ENCODE measurements at regions not wholly inside any gene's neighbourhood (a gene's known extent, or its start where the extent isn't known, plus 50 kb on each side); places are given as distances from the start of the nearest gene placed in this dataset.

- Histone ChIP-seq H3K27ac (no peak overlapping the region), H3K36me3 (no peaks in the 10 kb centered on the region), H3K4me3 (no peak overlapping the region), H3K27me3 (no peaks in the 10 kb centered on the region), H3K4me1 (no peaks in the 10 kb centered on the region), H3K9me3 (peaks cover 0 to 4% (median 0%) of the 10 kb centered on the region in 3 donors)
- 59 to 70% methylated on average over 7 to 8 of the region's 8 CpGs for WGBS, 2 donors
- TF ChIP-seq CTCF (IDR thresholded peaks at IDR 0.05) (peak in 1 of 6 experiments; percentile 5), POLR2A (IDR thresholded peaks at IDR 0.05) (no peak)
- intact Hi-C loops (cut with DNase I), result no loop called here
- no peak for DNase-seq
These were observed 268.4 kb downstream of the ETS1 start for GRCh38 chr11:128318856-128319474.

GRCh38 chr11:128316541-128317227 is 270.7 kb downstream of the ETS1 start:
- intact Hi-C loops (cut with DNase I), result no loop called here
- 63 to 71% methylated on average over 4 of the region's 4 CpGs for WGBS, 2 donors
- no peak for DNase-seq
- no peak for TF ChIP-seq POLR2A (IDR thresholded peaks at IDR 0.05)
- TF ChIP-seq CTCF (IDR thresholded peaks at IDR 0.05), result no peak
- Histone ChIP-seq H3K4me1 (no peaks in the 10 kb centered on the region), H3K9me3 (peaks cover 0 to 4% (median 0%) of the 10 kb centered on the region in 3 donors), H3K4me3 (no peak overlapping the region), H3K27me3 (no peaks in the 10 kb centered on the region), H3K36me3 (no peaks in the 10 kb centered on the region), H3K27ac (no peak overlapping the region)

GRCh38 chr11:128315933-128316332 is 271.4 kb downstream of the ETS1 start:
- TF ChIP-seq CTCF (IDR thresholded peaks at IDR 0.05), result no peak
- no peak for TF ChIP-seq POLR2A (IDR thresholded peaks at IDR 0.05)
- no peaks in the 10 kb centered on the region for H3K36me3 ChIP-seq
- no peaks in the 10 kb centered on the region for H3K4me1 ChIP-seq
- no peak overlapping the region for H3K27ac ChIP-seq
- H3K4me3 ChIP-seq, result no peak overlapping the region
- WGBS, 2 donors, result 53 to 60% methylated on average over 3 of the region's 3 CpGs
- DNase-seq, result no peak
- intact Hi-C loops (cut with DNase I), result no loop called here
- H3K9me3 ChIP-seq, result peaks cover 0 to 4% (median 0%) of the 10 kb centered on the region in 3 donors
- no peaks in the 10 kb centered on the region for H3K27me3 ChIP-seq

GRCh38 chr11:128313931-128314330 is 273.4 kb downstream of the ETS1 start:
- TF ChIP-seq POLR2A (IDR thresholded peaks at IDR 0.05), result no peak
- no peak for TF ChIP-seq CTCF (IDR thresholded peaks at IDR 0.05)

More at GRCh38 chr11:128313931-128314330, 273.4 kb downstream of the ETS1 start:
- Histone ChIP-seq H3K4me3 (no peak overlapping the region), H3K36me3 (no peaks in the 10 kb centered on the region), H3K27ac (no peak overlapping the region), H3K27me3 (no peaks in the 10 kb centered on the region), H3K9me3 (peaks cover 0 to 4% (median 0%) of the 10 kb centered on the region in 3 donors), H3K4me1 (no peaks in the 10 kb centered on the region)
- DNase-seq, result no peak
- WGBS, 2 donors, result 87 to 92% methylated on average over 1 of the region's 1 CpG
- intact Hi-C loops (cut with DNase I), result no loop called here
